Fibroblast of the aortic adventitia (primary cell): ENCODE measurements at regions not wholly inside any gene's neighbourhood (a gene's known extent, or its start where the extent isn't known, plus 50 kb on each side); places are given as distances from the start of the nearest gene placed in this dataset.

Source experiments
- DNase-seq: peaks from one replicate; pipeline ENCODE4 v3.0.0-alpha.2; 2010; ENCODE audit warnings: low read depth
- H3K4me3 ChIP-seq: 2 replicates; pipeline ENCODE4 v1.5.1; 2011; ENCODE audit warnings: low read depth, mild to moderate bottlenecking, control low read depth, low read length, moderate library complexity
- TF ChIP-seq, protein P1 (sequence below): IDR thresholded peaks from 2 replicates; pipeline ENCODE4 v1.5.1; 2011; ENCODE audit warnings: mild to moderate bottlenecking, low read length, control low read depth, inconsistent platforms; ENCODE audit not compliant: insufficient read depth

DNA sequence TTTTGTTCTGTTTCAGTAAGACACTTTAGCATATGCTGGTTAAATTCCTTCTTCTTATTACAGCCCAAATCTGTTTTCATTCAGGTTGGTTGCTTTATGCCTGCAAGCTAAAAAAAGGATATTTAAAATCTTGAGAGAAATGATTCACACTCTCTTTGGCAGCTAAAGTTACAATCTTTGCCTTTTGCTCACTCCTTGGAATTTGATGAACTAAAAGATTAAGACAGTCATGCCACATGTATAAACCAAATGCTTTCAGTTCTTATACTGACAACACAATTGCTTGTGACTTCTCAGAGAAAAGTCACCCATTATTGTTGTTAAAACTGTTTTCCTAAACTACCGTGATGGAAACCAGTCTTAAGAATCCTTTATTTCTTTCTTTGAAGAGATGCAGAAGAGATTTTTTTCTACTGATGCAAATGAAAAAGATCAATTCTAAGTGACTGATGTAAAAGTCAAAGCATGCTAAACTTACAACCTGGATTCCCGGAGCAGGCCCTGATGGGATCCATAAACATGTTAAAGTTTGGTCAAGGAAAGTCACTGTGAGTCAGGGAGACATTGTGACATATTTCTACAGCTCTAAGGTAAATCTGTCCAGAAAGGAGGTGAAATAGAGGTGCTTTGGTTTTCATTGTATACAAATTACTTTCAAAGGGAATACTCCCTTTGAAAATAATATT, 144.2 kb upstream of the CDH10 start:
- H3K4me3 ChIP-seq = no peak overlapping the region
- TF ChIP-seq, protein P1, sequence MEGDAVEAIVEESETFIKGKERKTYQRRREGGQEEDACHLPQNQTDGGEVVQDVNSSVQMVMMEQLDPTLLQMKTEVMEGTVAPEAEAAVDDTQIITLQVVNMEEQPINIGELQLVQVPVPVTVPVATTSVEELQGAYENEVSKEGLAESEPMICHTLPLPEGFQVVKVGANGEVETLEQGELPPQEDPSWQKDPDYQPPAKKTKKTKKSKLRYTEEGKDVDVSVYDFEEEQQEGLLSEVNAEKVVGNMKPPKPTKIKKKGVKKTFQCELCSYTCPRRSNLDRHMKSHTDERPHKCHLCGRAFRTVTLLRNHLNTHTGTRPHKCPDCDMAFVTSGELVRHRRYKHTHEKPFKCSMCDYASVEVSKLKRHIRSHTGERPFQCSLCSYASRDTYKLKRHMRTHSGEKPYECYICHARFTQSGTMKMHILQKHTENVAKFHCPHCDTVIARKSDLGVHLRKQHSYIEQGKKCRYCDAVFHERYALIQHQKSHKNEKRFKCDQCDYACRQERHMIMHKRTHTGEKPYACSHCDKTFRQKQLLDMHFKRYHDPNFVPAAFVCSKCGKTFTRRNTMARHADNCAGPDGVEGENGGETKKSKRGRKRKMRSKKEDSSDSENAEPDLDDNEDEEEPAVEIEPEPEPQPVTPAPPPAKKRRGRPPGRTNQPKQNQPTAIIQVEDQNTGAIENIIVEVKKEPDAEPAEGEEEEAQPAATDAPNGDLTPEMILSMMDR = no peak
- DNase-seq = peak; percentile 58

GRCh38 chr5:24786108-24786507, 141.3 kb upstream of the CDH10 start:
- no peak overlapping the region for H3K4me3 ChIP-seq
- no peak for DNase-seq
- TF ChIP-seq, protein P1 = no peak

GRCh38 chr5:24783596-24783995, 138.8 kb upstream of the CDH10 start:
- TF ChIP-seq, protein P1 = no peak
- DNase-seq = no peak

DNA sequence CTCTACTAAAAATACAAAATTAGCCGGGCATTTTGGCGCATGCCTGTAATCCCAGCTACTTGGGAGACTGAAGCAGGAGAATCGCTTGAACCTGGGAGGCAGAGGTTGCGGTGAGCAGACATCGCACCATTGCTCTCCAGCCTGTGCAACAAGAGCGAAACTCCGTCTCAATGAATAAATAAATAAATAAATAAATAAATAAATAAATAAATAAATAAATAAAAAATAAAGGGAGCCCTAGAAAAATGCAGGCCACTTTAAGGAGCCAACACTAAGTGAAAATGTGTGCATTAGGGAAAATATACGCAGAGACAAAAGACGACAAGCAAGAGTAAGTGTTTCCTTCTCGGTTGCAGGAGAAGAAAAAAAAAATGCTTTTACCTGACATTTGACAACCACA, 132.6 kb upstream of the CDH10 start:
- H3K4me3 ChIP-seq = no peak overlapping the region
- no peak for DNase-seq
- TF ChIP-seq, protein P1 = no peak

More at GRCh38 chr5:24783596-24783995, 138.8 kb upstream of the CDH10 start:
- no peak overlapping the region for H3K4me3 ChIP-seq

- TF ChIP-seq, protein P1 = no peak
- DNase-seq = no peak
- no peak overlapping the region for H3K4me3 ChIP-seq
These were observed 128.5 kb upstream of the CDH10 start for GRCh38 chr5:24773261-24773660.

- no peak for DNase-seq
- TF ChIP-seq, protein P1 = no peak
- H3K4me3 ChIP-seq = no peak overlapping the region
These were observed 122.3 kb upstream of the CDH10 start for GRCh38 chr5:24767086-24767485.

- no peak for DNase-seq
- H3K4me3 ChIP-seq = no peak overlapping the region
- TF ChIP-seq, protein P1 = no peak
These were observed 120.4 kb upstream of the CDH10 start for GRCh38 chr5:24765219-24765618.
